ENCODE measurements at regions not wholly inside any gene's neighbourhood (a gene's known extent, or its start where the extent isn't known, plus 50 kb on each side); places are given as distances from the start of the nearest gene placed in this dataset.
"Not testable (repeated sequence)": the region's sequence is repeated elsewhere in the genome, so short reads cannot be mapped to it uniquely, and the experiment has no call there.

DNA sequence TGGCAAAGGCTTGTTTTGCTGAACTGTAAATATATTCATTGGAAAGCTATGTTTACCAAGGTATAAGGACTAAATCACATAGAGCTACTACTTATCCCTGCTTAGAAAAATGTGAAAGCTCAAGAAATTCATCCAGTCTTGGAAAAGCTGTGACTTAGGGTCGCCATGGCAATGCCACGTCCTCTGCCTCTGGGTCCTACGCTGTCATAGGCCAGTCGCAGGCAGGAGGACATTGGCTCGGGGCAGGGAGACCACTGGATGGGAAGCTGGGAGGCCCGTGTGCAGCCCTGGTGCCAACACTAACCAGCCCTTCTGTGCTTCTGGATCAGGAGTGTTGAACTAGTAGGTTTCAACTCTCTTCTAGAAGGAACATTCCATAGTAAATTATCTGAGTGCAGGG is 67.3 kb upstream of the PDZD8 start:
- peak overlapping the region; percentile 71 for H3K4me2 ChIP-seq (ENCODE audit: low read length)
- H3K4me1 ChIP-seq (ENCODE audit: control insufficient read depth, insufficient read depth, low read length), result peaks cover 33% of the 10 kb centered on the region
- no peak overlapping the region for H3K4me3 ChIP-seq (ENCODE audit: low read length)
- H3K36me3 ChIP-seq (ENCODE audit: insufficient read depth, low read length), result no peaks in the 10 kb centered on the region
- H3K9me3 ChIP-seq (replicated peaks; ENCODE audit: low read length), result no peaks in the 10 kb centered on the region
- H3K27me3 ChIP-seq (ENCODE audit: control insufficient read depth, insufficient read depth, low read length), result peaks cover 7% of the 10 kb centered on the region
- H3K9ac ChIP-seq (ENCODE audit: low read depth, low read length), result peak overlapping the region; percentile 58

GRCh38 chr10:117441812-117442443 is 66.7 kb upstream of the PDZD8 start:
- no peaks in the 10 kb centered on the region for H3K36me3 ChIP-seq (ENCODE audit: insufficient read depth, low read length)
- H3K9ac ChIP-seq (ENCODE audit: low read depth, low read length), result peak overlapping the region; percentile 58
- no peak overlapping the region for H3K4me3 ChIP-seq (ENCODE audit: low read length)
- no peaks in the 10 kb centered on the region for H3K9me3 ChIP-seq (replicated peaks; ENCODE audit: low read length)
- peaks cover 1% of the 10 kb centered on the region for H3K27me3 ChIP-seq (ENCODE audit: control insufficient read depth, insufficient read depth, low read length)
- H3K4me1 ChIP-seq (ENCODE audit: control insufficient read depth, insufficient read depth, low read length), result peaks cover 33% of the 10 kb centered on the region
- H3K4me2 ChIP-seq (ENCODE audit: low read length), result peak overlapping the region; percentile 71

GRCh38 chr10:117441361-117441760 is 66.1 kb upstream of the PDZD8 start:
- no peaks in the 10 kb centered on the region for H3K27me3 ChIP-seq (ENCODE audit: control insufficient read depth, insufficient read depth, low read length)
- H3K4me2 ChIP-seq (ENCODE audit: low read length), result peak overlapping the region; percentile 71
- peaks cover 33% of the 10 kb centered on the region for H3K4me1 ChIP-seq (ENCODE audit: control insufficient read depth, insufficient read depth, low read length)
- H3K9me3 ChIP-seq (replicated peaks; ENCODE audit: low read length), result no peaks in the 10 kb centered on the region
- H3K36me3 ChIP-seq (ENCODE audit: insufficient read depth, low read length), result no peaks in the 10 kb centered on the region
- peak overlapping the region; percentile 23 for H3K9ac ChIP-seq (ENCODE audit: low read depth, low read length)
- H3K4me3 ChIP-seq (ENCODE audit: low read length), result no peak overlapping the region

GRCh38 chr10:117439243-117439912 is 64.1 kb upstream of the PDZD8 start:
- Histone ChIP-seq H3K9me3 (replicated peaks; ENCODE audit: low read length) (no peaks in the 10 kb centered on the region), H3K4me1 (ENCODE audit: control insufficient read depth, insufficient read depth, low read length) (peaks cover 33% of the 10 kb centered on the region), H3K4me2 (ENCODE audit: low read length) (no peak overlapping the region), H3K4me3 (ENCODE audit: low read length) (no peak overlapping the region), H3K36me3 (ENCODE audit: insufficient read depth, low read length) (no peaks in the 10 kb centered on the region), H3K9ac (ENCODE audit: low read depth, low read length) (no peak overlapping the region), H3K27me3 (ENCODE audit: control insufficient read depth, insufficient read depth, low read length) (peaks cover 2% of the 10 kb centered on the region)

GRCh38 chr10:117432866-117433265 is 57.6 kb upstream of the PDZD8 start:
- Histone ChIP-seq H3K9ac (ENCODE audit: low read depth, low read length) (no peak overlapping the region), H3K4me2 (ENCODE audit: low read length) (no peak overlapping the region), H3K4me1 (ENCODE audit: control insufficient read depth, insufficient read depth, low read length) (no peaks in the 10 kb centered on the region), H3K4me3 (ENCODE audit: low read length) (no peak overlapping the region), H3K9me3 (replicated peaks; ENCODE audit: low read length) (no peaks in the 10 kb centered on the region), H3K27me3 (ENCODE audit: control insufficient read depth, insufficient read depth, low read length) (peaks cover 15% of the 10 kb centered on the region), H3K36me3 (ENCODE audit: insufficient read depth, low read length) (no peaks in the 10 kb centered on the region)

GRCh38 chr10:117431160-117431559 is 55.9 kb upstream of the PDZD8 start:
- Histone ChIP-seq H3K4me2 (ENCODE audit: low read length) (no peak overlapping the region), H3K4me1 (ENCODE audit: control insufficient read depth, insufficient read depth, low read length) (no peaks in the 10 kb centered on the region), H3K27me3 (ENCODE audit: control insufficient read depth, insufficient read depth, low read length) (peaks cover 15% of the 10 kb centered on the region), H3K9ac (ENCODE audit: low read depth, low read length) (no peak overlapping the region), H3K36me3 (ENCODE audit: insufficient read depth, low read length) (no peaks in the 10 kb centered on the region), H3K9me3 (replicated peaks; ENCODE audit: low read length) (no peaks in the 10 kb centered on the region), H3K4me3 (ENCODE audit: low read length) (no peak overlapping the region)

- H3K4me1 ChIP-seq (ENCODE audit: control insufficient read depth, insufficient read depth, low read length); H3K4me2 ChIP-seq (ENCODE audit: low read length); H3K4me3 ChIP-seq (ENCODE audit: low read length); H3K9ac ChIP-seq (ENCODE audit: low read depth, low read length); H3K36me3 ChIP-seq (ENCODE audit: insufficient read depth, low read length); H3K9me3 ChIP-seq (replicated peaks; ENCODE audit: low read length): not testable (repeated sequence)
- peaks cover 15% of the 10 kb centered on the region for H3K27me3 ChIP-seq (ENCODE audit: control insufficient read depth, insufficient read depth, low read length)
These were observed 55.3 kb upstream of the PDZD8 start for GRCh38 chr10:117430535-117430934.

GRCh38 chr10:117429643-117430265 is 54.5 kb upstream of the PDZD8 start:
- Histone ChIP-seq H3K27me3 (ENCODE audit: control insufficient read depth, insufficient read depth, low read length) (peaks cover 18% of the 10 kb centered on the region), H3K4me2 (ENCODE audit: low read length) (no peak overlapping the region), H3K4me1 (ENCODE audit: control insufficient read depth, insufficient read depth, low read length) (no peaks in the 10 kb centered on the region), H3K4me3 (ENCODE audit: low read length) (no peak overlapping the region), H3K9ac (ENCODE audit: low read depth, low read length) (no peak overlapping the region), H3K9me3 (replicated peaks; ENCODE audit: low read length) (no peaks in the 10 kb centered on the region), H3K36me3 (ENCODE audit: insufficient read depth, low read length) (no peaks in the 10 kb centered on the region)

DNA sequence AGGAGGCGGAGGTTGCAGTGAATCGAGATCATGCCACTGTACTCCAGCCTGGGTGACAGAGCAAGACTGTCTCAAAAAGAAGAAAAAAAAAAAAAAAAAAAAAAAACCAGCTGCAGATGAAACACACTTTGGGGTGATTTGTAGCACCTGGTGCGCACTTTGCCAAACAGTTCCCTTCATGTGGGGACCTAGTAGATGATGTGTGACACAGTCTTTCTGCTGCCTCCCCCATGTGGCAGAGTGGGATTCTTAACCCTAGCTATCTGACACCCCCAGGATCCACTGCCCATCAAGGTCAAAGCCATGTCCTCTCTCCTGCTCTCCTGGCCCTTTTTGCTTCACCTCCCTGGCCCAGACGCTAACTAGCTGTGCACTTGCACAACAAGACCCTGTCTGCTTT is 52.1 kb upstream of the PDZD8 start:
- Histone ChIP-seq H3K9ac (ENCODE audit: low read depth, low read length) (no peak overlapping the region), H3K9me3 (replicated peaks; ENCODE audit: low read length) (no peaks in the 10 kb centered on the region), H3K4me2 (ENCODE audit: low read length) (no peak overlapping the region), H3K27me3 (ENCODE audit: control insufficient read depth, insufficient read depth, low read length) (peaks cover 11% of the 10 kb centered on the region), H3K4me3 (ENCODE audit: low read length) (no peak overlapping the region), H3K4me1 (ENCODE audit: control insufficient read depth, insufficient read depth, low read length) (no peaks in the 10 kb centered on the region), H3K36me3 (ENCODE audit: insufficient read depth, low read length) (no peaks in the 10 kb centered on the region)

DNA sequence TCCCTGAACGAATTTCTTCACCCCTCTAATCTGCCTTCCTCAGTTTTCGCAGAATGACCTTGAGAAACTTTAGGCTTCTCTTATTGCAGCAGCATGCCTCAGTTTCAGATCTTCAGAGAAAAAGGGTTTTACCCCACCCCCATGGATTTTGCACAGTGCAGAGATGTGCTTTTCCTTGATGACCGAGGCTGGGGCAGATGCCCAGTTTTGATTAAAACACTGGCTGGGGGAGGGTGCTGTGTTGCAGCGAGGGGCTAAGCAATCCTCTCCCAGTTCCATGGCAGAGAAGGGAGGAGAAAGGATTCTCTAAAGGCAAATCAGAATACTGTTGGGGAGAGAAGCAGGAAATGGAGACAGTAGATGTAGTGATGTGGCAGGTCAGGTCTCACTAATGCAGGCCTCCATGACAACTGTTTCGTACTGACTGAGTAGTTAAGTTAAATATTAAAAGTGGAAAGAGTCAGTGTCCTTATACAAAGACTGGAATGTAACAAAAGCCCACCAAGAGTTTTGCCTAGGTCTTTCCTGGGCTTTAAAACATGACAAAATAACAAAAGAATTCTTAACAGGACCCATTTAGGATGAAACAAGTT is 50.8 kb upstream of the PDZD8 start:
- Histone ChIP-seq H3K4me3 (ENCODE audit: low read length) (no peak overlapping the region), H3K36me3 (ENCODE audit: insufficient read depth, low read length) (no peaks in the 10 kb centered on the region), H3K9ac (ENCODE audit: low read depth, low read length) (no peak overlapping the region), H3K4me1 (ENCODE audit: control insufficient read depth, insufficient read depth, low read length) (no peaks in the 10 kb centered on the region), H3K27me3 (ENCODE audit: control insufficient read depth, insufficient read depth, low read length) (peaks cover 17% of the 10 kb centered on the region), H3K4me2 (ENCODE audit: low read length) (no peak overlapping the region), H3K9me3 (replicated peaks; ENCODE audit: low read length) (no peaks in the 10 kb centered on the region)

DNA sequence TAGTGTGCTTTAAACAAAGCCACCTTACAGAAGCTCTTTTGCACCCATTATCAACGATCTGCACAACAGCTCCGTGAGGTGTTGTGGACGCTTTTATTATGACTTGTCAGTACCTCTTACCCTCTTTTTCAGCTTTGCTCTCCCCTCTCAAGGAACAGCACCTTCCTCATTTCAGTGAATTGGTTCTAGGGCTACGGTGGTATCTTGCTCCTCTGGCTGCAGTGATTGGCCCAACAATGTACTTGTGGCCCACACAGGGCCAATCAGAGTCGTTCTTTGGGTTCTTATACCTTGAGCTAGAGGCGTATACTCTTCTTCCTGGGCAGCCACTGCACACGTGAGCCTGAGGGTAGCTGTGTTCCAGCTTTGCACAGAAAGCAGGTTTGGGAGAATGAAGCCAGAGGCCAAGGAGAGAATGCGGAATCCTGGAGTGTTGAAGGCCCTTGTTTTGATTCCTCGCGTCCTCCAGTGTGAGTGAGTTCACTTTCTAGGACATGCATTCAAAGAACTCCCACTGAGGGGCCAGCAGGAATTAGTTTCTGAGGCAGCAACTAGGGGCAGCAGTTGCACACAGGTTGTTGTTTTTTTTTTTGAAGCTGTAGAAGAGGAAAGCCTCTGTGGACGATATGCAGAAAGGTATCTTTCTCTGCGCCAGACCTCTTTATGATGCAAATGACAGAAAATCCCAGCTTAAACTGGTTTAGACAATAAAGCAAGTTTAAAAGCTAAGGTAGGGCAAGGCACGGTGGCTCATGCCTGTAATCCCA is 49.8 kb upstream of the PDZD8 start:
- H3K4me2 ChIP-seq (ENCODE audit: low read length), result no peak overlapping the region
- H3K9me3 ChIP-seq (replicated peaks; ENCODE audit: low read length), result no peaks in the 10 kb centered on the region
- peaks cover 19% of the 10 kb centered on the region for H3K27me3 ChIP-seq (ENCODE audit: control insufficient read depth, insufficient read depth, low read length)
- H3K36me3 ChIP-seq (ENCODE audit: insufficient read depth, low read length), result no peaks in the 10 kb centered on the region
- no peaks in the 10 kb centered on the region for H3K4me1 ChIP-seq (ENCODE audit: control insufficient read depth, insufficient read depth, low read length)
- no peak overlapping the region for H3K9ac ChIP-seq (ENCODE audit: low read depth, low read length)
- H3K4me3 ChIP-seq (ENCODE audit: low read length), result no peak overlapping the region

Data from skeletal muscle satellite cell (primary cell).